H9 (cell line): ENCODE measurements at regions not wholly inside any gene's neighbourhood (a gene's known extent, or its start where the extent isn't known, plus 50 kb on each side); places are given as distances from the start of the nearest gene placed in this dataset.
A peak's percentile ranks its signal among the peaks of the same experiment; 100 is the strongest.

ENCODE experiments used
- DNase-seq: peaks from one replicate; pipeline ENCODE4 v3.0.0-alpha.2; 2017
- H2AFZ ChIP-seq: one replicate; pipeline ENCODE4 v1.6.1; 2013; ENCODE audit warnings: mild to moderate bottlenecking, low read length, control low read depth, moderate library complexity
- H2AK5ac ChIP-seq: 2 replicates; pipeline ENCODE4 v1.6.1; 2013; ENCODE audit warnings: low read length, control low read depth, mixed read lengths; ENCODE audit not compliant: insufficient read length
- H2BK120ac ChIP-seq: one replicate; pipeline ENCODE4 v1.6.1; 2013; ENCODE audit warnings: low read depth, mild to moderate bottlenecking, low read length, control low read depth, inconsistent platforms; ENCODE audit not compliant: poor library complexity, severe bottlenecking
- H2BK12ac ChIP-seq: 2 replicates; pipeline ENCODE4 v1.6.1; 2013; ENCODE audit warnings: low read length, control low read depth, mixed read lengths, low read depth; ENCODE audit not compliant: insufficient read length
- H2BK15ac ChIP-seq: 2 replicates; pipeline ENCODE4 v1.6.1; 2013; ENCODE audit warnings: low read depth, low read length, control low read depth
- H2BK20ac ChIP-seq: one replicate; pipeline ENCODE4 v1.6.1; 2013; ENCODE audit warnings: low read depth, mild to moderate bottlenecking, low read length, control low read depth, inconsistent platforms; ENCODE audit not compliant: poor library complexity, severe bottlenecking
- H2BK5ac ChIP-seq: 2 replicates; pipeline ENCODE4 v1.6.1; 2013; ENCODE audit warnings: low read length, control low read depth, mixed read lengths; ENCODE audit not compliant: insufficient read length
- H3K14ac ChIP-seq: 2 replicates; pipeline ENCODE4 v1.6.1; 2013; ENCODE audit warnings: low read length, control low read depth; ENCODE audit not compliant: insufficient read depth
- H3K18ac ChIP-seq: 2 replicates; pipeline ENCODE4 v1.6.1; 2013; ENCODE audit warnings: low read depth, mild to moderate bottlenecking, mixed read lengths, low read length, control low read depth; ENCODE audit not compliant: insufficient read length
- H3K23ac ChIP-seq: 2 replicates; pipeline ENCODE4 v1.6.1; 2013; ENCODE audit warnings: low read length, control low read depth, mixed read lengths, low read depth; ENCODE audit not compliant: insufficient read length
- H3K23me2 ChIP-seq: 2 replicates; pipeline ENCODE4 v1.6.1; 2013; ENCODE audit warnings: low read depth, mild to moderate bottlenecking, mixed read lengths, low read length, control low read depth; ENCODE audit not compliant: insufficient read length, poor library complexity, severe bottlenecking
- H3K27ac ChIP-seq: 2 replicates; pipeline ENCODE4 v1.5.1; 2013; ENCODE audit warnings: low read length, control low read depth, mixed read lengths, low read depth; ENCODE audit not compliant: insufficient read length
- H3K27me3 ChIP-seq: 2 replicates; pipeline ENCODE4 v1.6.1; 2013; ENCODE audit warnings: low read length, control low read depth, inconsistent platforms; ENCODE audit not compliant: insufficient read depth
- H3K4ac ChIP-seq: 2 replicates; pipeline ENCODE4 v1.6.1; 2013; ENCODE audit warnings: low read depth, mild to moderate bottlenecking, control low read depth, inconsistent platforms, low read length, moderate library complexity
- H3K4me1 ChIP-seq: 2 replicates; pipeline ENCODE4 v1.6.1; 2013; ENCODE audit warnings: low read length, control low read depth, inconsistent platforms; ENCODE audit not compliant: insufficient read depth
- H3K4me2 ChIP-seq: 2 replicates; pipeline ENCODE4 v1.6.1; 2013; ENCODE audit warnings: low read length, control low read depth, mixed read lengths; ENCODE audit not compliant: insufficient read length, insufficient read depth
- H3K56ac ChIP-seq: 2 replicates; pipeline ENCODE4 v1.6.1; 2013; ENCODE audit warnings: low read depth, mild to moderate bottlenecking, mixed read lengths, low read length, control low read depth; ENCODE audit not compliant: insufficient read length
- H3K79me1 ChIP-seq: 2 replicates; pipeline ENCODE4 v1.6.1; 2013; ENCODE audit warnings: low read depth, mild to moderate bottlenecking, moderate library complexity, low read length, control low read depth, inconsistent platforms; ENCODE audit not compliant: insufficient read depth, poor library complexity, severe bottlenecking
- H3K79me2 ChIP-seq: 2 replicates; pipeline ENCODE4 v1.6.1; 2013; ENCODE audit warnings: low read length, control low read depth, inconsistent platforms; ENCODE audit not compliant: insufficient read depth
- H3K9ac ChIP-seq: 2 replicates; pipeline ENCODE4 v1.6.1; 2013; ENCODE audit warnings: low read length, control low read depth, mixed read lengths; ENCODE audit not compliant: insufficient read length; ENCODE audit errors: extremely low read depth
- H3K9me3 ChIP-seq: one replicate; pipeline ENCODE4 v1.6.1; 2013; ENCODE audit warnings: low read depth, low read length, inconsistent platforms; ENCODE audit not compliant: control insufficient read depth
- H3T11ph ChIP-seq: one replicate; pipeline ENCODE4 v1.6.1; 2013; ENCODE audit warnings: mild to moderate bottlenecking, low read length, control low read depth, inconsistent platforms
- H4K20me1 ChIP-seq: one replicate; pipeline ENCODE4 v1.6.1; 2013; ENCODE audit not compliant: control insufficient read depth, insufficient read length, insufficient read depth
- H4K5ac ChIP-seq: 2 replicates; pipeline ENCODE4 v1.6.1; 2013; ENCODE audit warnings: low read depth, mild to moderate bottlenecking, mixed read lengths, low read length, control low read depth; ENCODE audit not compliant: insufficient read length
- H4K8ac ChIP-seq: replicated peaks from 2 replicates; pipeline ENCODE4 v1.6.1; 2013; ENCODE audit warnings: low read length, control low read depth, mixed read lengths, low read depth; ENCODE audit not compliant: insufficient read length
- H4K91ac ChIP-seq: 2 replicates; pipeline ENCODE4 v1.6.1; 2013; ENCODE audit warnings: low read depth, mild to moderate bottlenecking, moderate library complexity, mixed read lengths, low read length, control low read depth; ENCODE audit not compliant: insufficient read length
- H3K27ac Mint-ChIP-seq, 3 experiments: 2 replicates in 2 of 3; 3 replicates in 1 of 3; pipeline ENCODE4 v1.8.0; 2020 to 2021; ENCODE audit warnings: mixed read lengths in 3 of 3, mild to moderate bottlenecking in 1 of 3, moderate library complexity in 1 of 3
- H3K27me3 Mint-ChIP-seq: 2 replicates; pipeline ENCODE4 v1.8.0; 2021; ENCODE audit warnings: low read depth, mild to moderate bottlenecking, moderate library complexity, mixed read lengths
- H3K36me3 Mint-ChIP-seq, 3 experiments: 2 replicates in 2 of 3; 3 replicates in 1 of 3; pipeline ENCODE4 v1.8.0; 2020 to 2021; ENCODE audit warnings: low read depth in 3 of 3, mixed read lengths in 3 of 3; ENCODE audit not compliant: insufficient read depth in 1 of 3
- H3K4me1 Mint-ChIP-seq, 2 experiments: 2 replicates each; pipeline ENCODE4 v1.8.0; 2020; ENCODE audit warnings: mixed read lengths in 2 of 2
- H3K4me3 Mint-ChIP-seq, 2 experiments: 2 replicates in 1 of 2; 3 replicates in 1 of 2; pipeline ENCODE4 v1.8.0; 2020 to 2021; ENCODE audit warnings: mild to moderate bottlenecking in 2 of 2, mixed read lengths in 2 of 2, moderate library complexity in 1 of 2
- H3K9me3 Mint-ChIP-seq, 2 experiments: 2 replicates in 1 of 2; 3 replicates in 1 of 2; pipeline ENCODE4 v1.8.0; 2020; ENCODE audit warnings: mild to moderate bottlenecking in 2 of 2, mixed read lengths in 2 of 2, moderate library complexity in 1 of 2
- CTCF ChIP-seq: fragments of 200-600 bp; sonication (generic); conservative IDR thresholded peaks from 3 replicates; pipeline ENCODE4 v1.8.0; 2021; ENCODE audit warnings: antibody characterized with exemption, mild to moderate bottlenecking
- WGBS: extraction: QIAGEN DNeasy Blood & Tissue Kit; methylation state at CpG from one replicate; pipeline ENCODE4 v1.1.7; 2013; ENCODE audit warnings: missing lambda C conversion rate, low lambda C conversion rate, mixed read lengths; ENCODE audit not compliant: insufficient read length; ENCODE audit errors: extremely low coverage; 5-methylcytosine and 5-hydroxymethylcytosine counted together

- no peaks in the 10 kb centered on the region for H3K9me3 ChIP-seq
- H3K23me2 ChIP-seq, result no peaks in the 10 kb centered on the region
- H2BK20ac ChIP-seq, result no peak overlapping the region
- no peaks in the 10 kb centered on the region for H3K4me1 ChIP-seq
- H3K79me2 ChIP-seq, result no peaks in the 10 kb centered on the region
- peak; percentile 15; the same call in 1 of the 3 replicates for TF ChIP-seq CTCF
- H4K8ac ChIP-seq, result no peak overlapping the region
- Mint-ChIP-seq H3K27ac (no peak overlapping the region), H3K4me1 (peaks cover 9 to 12% of the 10 kb centered on the region in 2 experiments), H3K4me3 (no peak overlapping the region), H3K36me3 (peaks cover 0 to 6% (median 6%) of the 10 kb centered on the region in 3 experiments; a peak in 4 of 7 replicates), H3K27me3 (no peaks in the 10 kb centered on the region), H3K9me3 (peaks cover 4 to 9% of the 10 kb centered on the region in 2 experiments; a peak in 4 of 5 replicates)
- DNase-seq, result no peak
- no peak overlapping the region for H3K56ac ChIP-seq
- H2AK5ac ChIP-seq, result no peak overlapping the region
- no CpG with 5 or more reads among the region's 6 CpGs for WGBS
- H3K18ac ChIP-seq, result no peak overlapping the region
- H3K14ac ChIP-seq, result no peak overlapping the region
- H2AFZ ChIP-seq, result no peak overlapping the region
- H2BK120ac ChIP-seq, result no peak overlapping the region
- no peak overlapping the region for H3K27ac ChIP-seq
- no peak overlapping the region for H3T11ph ChIP-seq
- no peak overlapping the region for H4K91ac ChIP-seq
- H3K79me1 ChIP-seq, result no peaks in the 10 kb centered on the region
- no peak overlapping the region for H3K4ac ChIP-seq
- no peaks in the 10 kb centered on the region for H3K27me3 ChIP-seq
- no peak overlapping the region for H3K4me2 ChIP-seq
- no peak overlapping the region for H2BK5ac ChIP-seq
- H2BK15ac ChIP-seq, result no peak overlapping the region
- no peaks in the 10 kb centered on the region for H4K20me1 ChIP-seq
- H3K23ac ChIP-seq, result no peak overlapping the region
- H4K5ac ChIP-seq, result no peak overlapping the region
- H3K9ac ChIP-seq, result no peak overlapping the region
- no peak overlapping the region for H2BK12ac ChIP-seq
Observed at GRCh38 chr12:46468160-46468559, 95.6 kb upstream of the SLC38A2 start.
